ENCODE measurements at regions not wholly inside any gene's neighbourhood (a gene's known extent, or its start where the extent isn't known, plus 50 kb on each side); places are given as distances from the start of the nearest gene placed in this dataset.

GRCh38 chr12:75974323-75975187 lies 57.0 kb downstream of the PHLDA1 start:
- DNase-seq (ENCODE audit: low read depth in 2 of 2) = no peak

- no peak for DNase-seq (ENCODE audit: low read depth in 2 of 2)
Measured at GRCh38 chr12:75971253-75971652, 60.3 kb downstream of the PHLDA1 start.

- no peak for DNase-seq (ENCODE audit: low read depth in 2 of 2)
Measured at GRCh38 chr12:75970310-75970709, 61.3 kb downstream of the PHLDA1 start.

GRCh38 chr12:75969768-75970167 lies 61.8 kb downstream of the PHLDA1 start:
- no peak for DNase-seq (ENCODE audit: low read depth in 2 of 2)

- no peak for DNase-seq (ENCODE audit: low read depth in 2 of 2)
Measured at GRCh38 chr12:75965661-75966060, 65.9 kb downstream of the PHLDA1 start.

- DNase-seq (ENCODE audit: low read depth in 2 of 2) = no peak
Measured at GRCh38 chr12:75964150-75964549, 67.4 kb downstream of the PHLDA1 start.

GRCh38 chr12:75961878-75962277 lies 69.7 kb downstream of the PHLDA1 start:
- DNase-seq (ENCODE audit: low read depth in 2 of 2) = no peak

- no peak for DNase-seq (ENCODE audit: low read depth in 2 of 2)
Measured at GRCh38 chr12:75960954-75961661, 70.5 kb downstream of the PHLDA1 start.

GRCh38 chr12:75960086-75960910 lies 71.3 kb downstream of the PHLDA1 start:
- peak; percentile 47 to 50 for DNase-seq (ENCODE audit: low read depth in 2 of 2)

- peak in 1 of 2 donors; percentile 58 for DNase-seq (ENCODE audit: low read depth in 2 of 2)
Measured at GRCh38 chr12:75959506-75959905, 72.1 kb downstream of the PHLDA1 start.

- DNase-seq (ENCODE audit: low read depth in 2 of 2) = no peak
Measured at GRCh38 chr12:75959060-75959459, 72.5 kb downstream of the PHLDA1 start.

- DNase-seq (ENCODE audit: low read depth in 2 of 2) = no peak
Measured at GRCh38 chr12:75955251-75955650, 76.3 kb downstream of the PHLDA1 start.

GRCh38 chr12:75954749-75955148 lies 76.8 kb downstream of the PHLDA1 start:
- no peak for DNase-seq (ENCODE audit: low read depth in 2 of 2)

GRCh38 chr12:75954041-75954440 lies 77.5 kb downstream of the PHLDA1 start:
- peak; percentile 23 to 95 for DNase-seq (ENCODE audit: low read depth in 2 of 2)

- peak in 1 of 2 donors; percentile 74 for DNase-seq (ENCODE audit: low read depth in 2 of 2)
Measured at GRCh38 chr12:75953312-75953906, 78.2 kb downstream of the PHLDA1 start.

GRCh38 chr12:75951399-75952278 lies 79.9 kb downstream of the PHLDA1 start:
- peak in 1 of 2 donors; percentile 33 for DNase-seq (ENCODE audit: low read depth in 2 of 2)

- no peak for DNase-seq (ENCODE audit: low read depth in 2 of 2)
Measured at GRCh38 chr12:75947156-75947723, 84.3 kb downstream of the PHLDA1 start.

- no peak for DNase-seq (ENCODE audit: low read depth in 2 of 2)
Measured at GRCh38 chr12:75945581-75945980, 86.0 kb downstream of the PHLDA1 start.

- DNase-seq (ENCODE audit: low read depth in 2 of 2) = no peak
Measured at GRCh38 chr12:75944905-75945432, 86.6 kb downstream of the PHLDA1 start.
